BJ (cell line): ENCODE measurements at regions not wholly inside any gene's neighbourhood (a gene's known extent, or its start where the extent isn't known, plus 50 kb on each side); places are given as distances from the start of the nearest gene placed in this dataset.

Source experiments
- CTCF ChIA-PET: fragments of 350-600 bp; formaldehyde crosslinking; extraction: SDS; loops from one replicate; lab custom pipeline; 2021; ENCODE audit warnings: antibody characterized with exemption, inconsistent platforms; lab: Yijun Ruan, JAX
- POLR2A ChIA-PET: fragments of 300-600 bp; sonication (Branson Sonifier 250); formaldehyde crosslinking; extraction: SDS; loops from one replicate; lab custom pipeline; 2021; ENCODE audit warnings: antibody characterized with exemption; lab: Charles Lee
- DNase-seq: peaks from one replicate; pipeline ENCODE4 v3.0.0-alpha.2; 2011; ENCODE audit warnings: low read depth
- H3K27me3 ChIP-seq: 2 replicates; pipeline ENCODE4 v1.6.0; 2011; ENCODE audit warnings: low read length; ENCODE audit not compliant: control insufficient read depth, insufficient read depth
- H3K36me3 ChIP-seq: 2 replicates; pipeline ENCODE4 v1.5.1; 2011; ENCODE audit warnings: low read length; ENCODE audit not compliant: control insufficient read depth, insufficient read depth
- H3K4me3 ChIP-seq: 2 replicates; pipeline ENCODE4 v1.5.1; 2011; ENCODE audit warnings: low read depth, mild to moderate bottlenecking, control low read depth, low read length
- TF ChIP-seq, protein P1 (sequence below): IDR thresholded peaks from 2 replicates; pipeline ENCODE4 v1.5.1; 2011; ENCODE audit warnings: low read depth, mild to moderate bottlenecking, control low read depth, inconsistent platforms, low read length, moderate library complexity; ENCODE audit not compliant: insufficient read depth

DNA sequence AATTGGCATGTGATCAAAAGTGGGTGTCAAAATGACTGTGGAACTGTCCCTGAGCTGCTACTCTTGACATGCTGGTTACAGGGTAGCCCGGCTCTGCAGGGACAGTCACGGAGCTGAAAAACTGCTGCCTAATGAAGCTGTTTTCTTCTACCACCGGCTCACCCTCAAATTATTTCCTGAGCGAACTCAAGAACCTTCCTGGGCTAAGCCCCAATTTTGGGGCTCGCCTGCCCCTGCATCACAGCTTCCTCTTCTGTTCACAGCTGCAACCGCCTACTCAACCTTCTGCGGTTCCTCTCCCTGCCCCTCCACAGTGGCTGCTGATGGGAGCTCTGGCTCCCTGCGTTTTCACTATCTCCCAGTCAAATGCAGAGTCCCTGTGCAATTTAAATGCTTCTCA lies 110.8 kb upstream of the MLN start:
- POLR2A ChIA-PET = no interaction called here
- CTCF ChIA-PET = interaction anchor here (1.2 to 1.8 kb wide), 5 partner anchors 8 to 86 kb away, joined by 3 to 5 read pairs (median 3); no protein-coding TSS in a partner anchor
- DNase-seq = no peak
- TF ChIP-seq, protein P1, sequence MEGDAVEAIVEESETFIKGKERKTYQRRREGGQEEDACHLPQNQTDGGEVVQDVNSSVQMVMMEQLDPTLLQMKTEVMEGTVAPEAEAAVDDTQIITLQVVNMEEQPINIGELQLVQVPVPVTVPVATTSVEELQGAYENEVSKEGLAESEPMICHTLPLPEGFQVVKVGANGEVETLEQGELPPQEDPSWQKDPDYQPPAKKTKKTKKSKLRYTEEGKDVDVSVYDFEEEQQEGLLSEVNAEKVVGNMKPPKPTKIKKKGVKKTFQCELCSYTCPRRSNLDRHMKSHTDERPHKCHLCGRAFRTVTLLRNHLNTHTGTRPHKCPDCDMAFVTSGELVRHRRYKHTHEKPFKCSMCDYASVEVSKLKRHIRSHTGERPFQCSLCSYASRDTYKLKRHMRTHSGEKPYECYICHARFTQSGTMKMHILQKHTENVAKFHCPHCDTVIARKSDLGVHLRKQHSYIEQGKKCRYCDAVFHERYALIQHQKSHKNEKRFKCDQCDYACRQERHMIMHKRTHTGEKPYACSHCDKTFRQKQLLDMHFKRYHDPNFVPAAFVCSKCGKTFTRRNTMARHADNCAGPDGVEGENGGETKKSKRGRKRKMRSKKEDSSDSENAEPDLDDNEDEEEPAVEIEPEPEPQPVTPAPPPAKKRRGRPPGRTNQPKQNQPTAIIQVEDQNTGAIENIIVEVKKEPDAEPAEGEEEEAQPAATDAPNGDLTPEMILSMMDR = no peak
- Histone ChIP-seq H3K36me3 (no peaks in the 10 kb centered on the region), H3K27me3 (peaks cover 8% of the 10 kb centered on the region), H3K4me3 (no peak overlapping the region)

DNA sequence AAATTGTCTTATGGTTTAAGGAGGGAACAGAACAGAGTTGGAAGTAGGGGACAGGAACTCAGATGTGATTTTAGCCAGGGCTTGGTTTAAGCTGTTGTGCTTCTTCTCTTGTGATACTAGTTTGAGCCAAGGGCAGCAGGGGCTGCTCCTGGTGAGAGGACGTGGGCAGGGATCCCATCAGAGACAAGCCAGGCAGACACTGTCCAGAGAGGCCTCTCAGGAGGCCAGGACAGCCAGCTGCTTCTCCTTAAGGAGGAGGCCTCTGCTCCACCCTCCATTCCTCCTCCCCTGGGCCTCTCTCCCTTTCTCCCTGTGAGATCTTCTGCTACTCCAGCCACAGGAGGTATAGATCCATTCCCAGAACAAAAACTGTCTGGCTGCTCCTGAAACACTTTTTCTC lies 108.4 kb upstream of the MLN start:
- ChIA-PET CTCF (interaction anchor here (0.6 to 1.2 kb wide), 2 partner anchors 16 to 130 kb away, joined by 3 to 4 read pairs; no protein-coding TSS in a partner anchor), POLR2A (no interaction called here)
- no peak for DNase-seq
- Histone ChIP-seq H3K36me3 (no peaks in the 10 kb centered on the region), H3K4me3 (no peak overlapping the region), H3K27me3 (peaks cover 8% of the 10 kb centered on the region)
- TF ChIP-seq, protein P1 = no peak

GRCh38 chr6:33911488-33911887 lies 107.7 kb upstream of the MLN start:
- no peak for DNase-seq
- Histone ChIP-seq H3K27me3 (peaks cover 8% of the 10 kb centered on the region), H3K36me3 (no peaks in the 10 kb centered on the region), H3K4me3 (no peak overlapping the region)
- CTCF ChIA-PET = interaction anchor here (0.6 to 1.6 kb wide), 2 partner anchors 46 to 130 kb away, joined by 3 read pairs; no protein-coding TSS in a partner anchor
- POLR2A ChIA-PET = no interaction called here
- TF ChIP-seq, protein P1 = no peak

DNA sequence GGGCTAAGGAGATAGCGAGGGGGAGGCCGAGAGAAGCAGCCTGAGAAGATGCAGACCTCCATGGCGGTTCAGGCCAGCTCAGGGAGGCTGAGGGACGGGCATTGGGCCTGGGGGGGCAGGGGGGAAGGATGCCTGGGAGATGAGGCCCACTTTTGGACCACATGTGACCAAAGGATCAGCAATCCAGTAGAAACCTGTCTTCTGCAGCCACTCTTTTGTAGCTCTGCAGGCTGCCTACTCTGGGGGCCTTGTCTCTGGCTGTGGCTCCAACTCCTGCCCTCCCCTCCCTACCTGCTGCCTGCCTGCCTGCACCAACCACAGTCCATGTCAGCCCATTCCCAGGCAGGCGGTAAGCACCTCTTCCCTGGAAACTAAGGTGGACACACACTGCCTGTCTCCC lies 106.8 kb upstream of the MLN start:
- CTCF ChIA-PET = interaction anchor here (1.6 kb wide), 1 partner anchor 47 kb away, joined by 3 read pairs; no protein-coding TSS in a partner anchor
- POLR2A ChIA-PET = no interaction called here
- DNase-seq = no peak

GRCh38 chr6:33909737-33910136 lies 105.9 kb upstream of the MLN start:
- no peak for DNase-seq
- ChIA-PET CTCF (no interaction called here), POLR2A (interaction anchor here (0.6 kb wide), 1 partner anchor 38 kb away, joined by 5 read pairs; no protein-coding TSS in a partner anchor)
- H3K36me3 ChIP-seq = no peaks in the 10 kb centered on the region
- TF ChIP-seq, protein P1 = no peak
- peaks cover 7% of the 10 kb centered on the region for H3K27me3 ChIP-seq
- H3K4me3 ChIP-seq = no peak overlapping the region

More for the DNA sequence above, 106.8 kb upstream of the MLN start:
- TF ChIP-seq, protein P1 = no peak
- no peak overlapping the region for H3K4me3 ChIP-seq
- no peaks in the 10 kb centered on the region for H3K36me3 ChIP-seq
- H3K27me3 ChIP-seq = peaks cover 9% of the 10 kb centered on the region
